MM.1S (cell line): ENCODE measurements at regions not wholly inside any gene's neighbourhood (a gene's known extent, or its start where the extent isn't known, plus 50 kb on each side); places are given as distances from the start of the nearest gene placed in this dataset.

Experiments used
- DNase-seq: peaks from one replicate; pipeline ENCODE4 v3.0.0-alpha.2; 2015
- H2AFZ ChIP-seq: fragments of 300-600 bp; sonication (generic); 2 replicates; pipeline ENCODE4 v1.6.0; 2016; ENCODE audit warnings: antibody characterized with exemption, low read length
- H3F3A ChIP-seq: fragments of 300-600 bp; sonication (generic); 2 replicates; pipeline ENCODE4 v1.6.1; 2016; ENCODE audit warnings: mild to moderate bottlenecking, antibody characterized with exemption, low read length, moderate library complexity, mixed read lengths; ENCODE audit not compliant: insufficient read depth
- H3K27ac ChIP-seq: fragments of 300-600 bp; sonication (generic); 2 replicates; pipeline ENCODE4 v1.5.1; 2016; ENCODE audit warnings: mild to moderate bottlenecking, low read length
- H3K27me3 ChIP-seq: fragments of 300-600 bp; sonication (generic); replicated peaks from 2 replicates; pipeline ENCODE4 v1.6.0; 2016; ENCODE audit warnings: low read length; ENCODE audit not compliant: insufficient read depth
- H3K36me3 ChIP-seq: fragments of 300-600 bp; sonication (generic); replicated peaks from 2 replicates; pipeline ENCODE4 v1.6.1; 2016; ENCODE audit warnings: mild to moderate bottlenecking, low read length, mixed read lengths; ENCODE audit not compliant: insufficient read depth
- H3K4me1 ChIP-seq: fragments of 300-600 bp; sonication (generic); 2 replicates; pipeline ENCODE4 v1.6.1; 2016; ENCODE audit warnings: low read length, mixed read lengths
- H3K4me2 ChIP-seq: fragments of 300-600 bp; sonication (generic); 2 replicates; pipeline ENCODE4 v1.6.0; 2016; ENCODE audit warnings: low read depth, low read length
- H3K4me3 ChIP-seq: fragments of 300-600 bp; sonication (generic); 2 replicates; pipeline ENCODE4 v1.5.1; 2016; ENCODE audit warnings: low read length, mixed read lengths
- H3K79me2 ChIP-seq: fragments of 300-600 bp; sonication (generic); 2 replicates; pipeline ENCODE4 v1.6.1; 2016; ENCODE audit warnings: mixed run types, low read length, mixed read lengths
- H3K9ac ChIP-seq: fragments of 300-600 bp; sonication (generic); 2 replicates; pipeline ENCODE4 v1.6.1; 2016; ENCODE audit warnings: low read length, mixed read lengths
- H3K9me2 ChIP-seq: fragments of 300-600 bp; sonication (generic); replicated peaks from 2 replicates; pipeline ENCODE4 v1.6.1; 2016; ENCODE audit warnings: mild to moderate bottlenecking, low read length, mixed read lengths; ENCODE audit not compliant: insufficient read depth
- H3K9me3 ChIP-seq: fragments of 300-600 bp; sonication (generic); replicated peaks from 2 replicates; pipeline ENCODE4 v1.6.1; 2016; ENCODE audit warnings: mild to moderate bottlenecking, low read length, mixed read lengths; ENCODE audit not compliant: insufficient read depth
- H4K20me1 ChIP-seq: fragments of 300-600 bp; sonication (generic); 2 replicates; pipeline ENCODE4 v1.6.1; 2016; ENCODE audit warnings: mild to moderate bottlenecking, low read length, moderate library complexity, mixed read lengths; ENCODE audit not compliant: insufficient read depth
- CTCF ChIP-seq: fragments of 300-600 bp; sonication (generic); IDR thresholded peaks from 2 replicates; pipeline ENCODE4 v1.5.1; 2016; ENCODE audit warnings: antibody characterized with exemption, low read length, mixed read lengths
- EZH2 ChIP-seq: fragments of 300-600 bp; sonication (generic); optimal IDR thresholded peaks from 2 replicates; pipeline ENCODE3; 2017; ENCODE audit warnings: low read depth, mild to moderate bottlenecking, antibody characterized with exemption, low read length, mixed read lengths
- EZH2phosphoT487 ChIP-seq: fragments of 300-600 bp; sonication (generic); IDR thresholded peaks from 2 replicates; pipeline ENCODE4 v1.6.1; 2018; ENCODE audit warnings: antibody characterized with exemption, low read length

DNA sequence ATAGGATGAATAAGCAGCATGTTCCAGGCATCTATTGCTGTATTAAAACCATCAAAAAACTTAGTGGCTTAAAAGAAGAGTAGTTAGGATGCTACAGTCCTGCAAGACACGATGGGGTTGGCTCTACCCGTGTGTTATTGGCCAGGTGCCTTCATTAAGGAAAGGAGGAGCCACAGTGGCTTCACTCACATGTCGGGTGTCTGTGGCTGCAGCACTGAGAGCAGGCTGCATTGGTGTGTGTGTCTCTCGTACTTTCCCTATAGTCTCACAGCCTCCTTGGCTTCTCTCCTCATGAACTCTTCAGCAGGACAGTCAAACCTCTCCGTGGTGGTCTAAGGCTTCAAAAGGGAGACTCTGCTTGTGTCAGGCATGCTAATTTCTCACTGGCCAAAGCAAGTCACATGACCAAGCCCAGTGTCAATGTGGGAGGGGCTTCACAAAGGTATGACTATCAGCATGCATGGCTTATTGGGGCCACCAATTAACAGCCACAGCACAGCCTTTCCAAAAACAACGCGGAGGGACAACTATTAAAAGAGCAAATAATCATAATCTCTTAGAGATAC is 402.8 kb downstream of the KIF16B start:
- no peaks in the 10 kb centered on the region for H3K9me3 ChIP-seq
- H3K9me2 ChIP-seq: no peaks in the 10 kb centered on the region
- no peaks in the 10 kb centered on the region for H3K36me3 ChIP-seq
- H3F3A ChIP-seq: no peaks in the 10 kb centered on the region
- H3K4me3 ChIP-seq: no peak overlapping the region
- no peak for TF ChIP-seq CTCF
- TF ChIP-seq EZH2: no peak
- TF ChIP-seq EZH2phosphoT487: no peak
- no peak for DNase-seq
- H3K4me2 ChIP-seq: no peak overlapping the region
- no peaks in the 10 kb centered on the region for H3K4me1 ChIP-seq
- no peaks in the 10 kb centered on the region for H4K20me1 ChIP-seq
- no peak overlapping the region for H3K9ac ChIP-seq
- H3K27me3 ChIP-seq: no peaks in the 10 kb centered on the region
- no peak overlapping the region for H3K27ac ChIP-seq
- H3K79me2 ChIP-seq: no peaks in the 10 kb centered on the region
- no peak overlapping the region for H2AFZ ChIP-seq

- TF ChIP-seq EZH2phosphoT487: no peak
- TF ChIP-seq EZH2: no peak
- TF ChIP-seq CTCF: no peak
- DNase-seq: no peak
- no peak overlapping the region for H2AFZ ChIP-seq
Observed at GRCh38 chr20:16167423-16168130, 405.7 kb downstream of the KIF16B start.

DNA sequence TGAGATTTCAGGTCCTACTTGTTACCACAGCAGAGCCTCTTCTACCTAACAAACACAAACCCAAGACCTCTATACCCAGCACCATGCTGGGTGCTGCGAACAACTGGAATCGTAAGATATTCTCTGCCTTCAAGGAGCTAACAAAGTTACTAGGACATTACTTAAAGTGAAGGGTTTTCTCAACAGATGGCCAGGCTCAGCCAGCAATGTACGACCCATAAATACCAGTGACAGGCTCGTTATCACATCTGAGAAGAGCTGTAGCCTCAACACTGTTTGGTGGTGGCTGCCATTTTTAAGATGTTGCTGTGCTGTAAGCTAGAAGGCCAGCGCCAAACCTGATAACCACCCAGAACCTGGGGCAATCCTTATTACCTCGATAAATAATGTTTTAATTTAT is 406.5 kb downstream of the KIF16B start:
- no peak overlapping the region for H3K4me3 ChIP-seq
- no peaks in the 10 kb centered on the region for H3K9me2 ChIP-seq
- no peaks in the 10 kb centered on the region for H3F3A ChIP-seq
- no peak for DNase-seq
- H3K79me2 ChIP-seq: no peaks in the 10 kb centered on the region
- H2AFZ ChIP-seq: no peak overlapping the region
- H3K27ac ChIP-seq: no peak overlapping the region
- H3K9ac ChIP-seq: no peak overlapping the region
- H4K20me1 ChIP-seq: no peaks in the 10 kb centered on the region
- no peaks in the 10 kb centered on the region for H3K27me3 ChIP-seq
- no peak overlapping the region for H3K4me2 ChIP-seq
- H3K4me1 ChIP-seq: no peaks in the 10 kb centered on the region
- H3K36me3 ChIP-seq: no peaks in the 10 kb centered on the region
- no peaks in the 10 kb centered on the region for H3K9me3 ChIP-seq
- TF ChIP-seq CTCF (no peak), EZH2 (no peak), EZH2phosphoT487 (no peak)

More at GRCh38 chr20:16167423-16168130, 405.7 kb downstream of the KIF16B start:
- no peaks in the 10 kb centered on the region for H3K4me1 ChIP-seq
- H3K36me3 ChIP-seq: no peaks in the 10 kb centered on the region
- H3K4me2 ChIP-seq: no peak overlapping the region
- H3K9ac ChIP-seq: no peak overlapping the region
- H3K27ac ChIP-seq: no peak overlapping the region
- H3K9me3 ChIP-seq: no peaks in the 10 kb centered on the region
- no peaks in the 10 kb centered on the region for H3K9me2 ChIP-seq
- H3K27me3 ChIP-seq: no peaks in the 10 kb centered on the region
- no peaks in the 10 kb centered on the region for H3F3A ChIP-seq
- no peaks in the 10 kb centered on the region for H4K20me1 ChIP-seq
- no peak overlapping the region for H3K4me3 ChIP-seq
- no peaks in the 10 kb centered on the region for H3K79me2 ChIP-seq
